Lung (tissue), 11 donors: ENCODE measurements at regions not wholly inside any gene's neighbourhood (a gene's known extent, or its start where the extent isn't known, plus 50 kb on each side); places are given as distances from the start of the nearest gene placed in this dataset.

Experiments
- ATAC-seq: fragments of 200-7000 bp; cut with Tn5 transposase; one replicate; pipeline ENCODE4 v1.9.1; 2020; ENCODE audit warnings: moderate number of reproducible peaks; ENCODE audit not compliant: insufficient read depth, low FRiP score
- DNase-seq, 3 donors: peaks; one replicate each; pipeline ENCODE4 v3.0.0-alpha.2; 2013 to 2017
- H3K27ac ChIP-seq, 2 donors: one replicate each; pipeline ENCODE4 v1.5.1; 2013; ENCODE audit warnings: mild to moderate bottlenecking in 2 of 2, moderate library complexity in 2 of 2, control low read depth in 1 of 2, inconsistent platforms in 1 of 2, low read depth in 1 of 2, low read length in 1 of 2
- H3K27me3 ChIP-seq, 3 donors: one replicate each; pipeline ENCODE4 v1.5.1; 2013; ENCODE audit warnings: low read length in 2 of 3; ENCODE audit not compliant: control insufficient read depth in 3 of 3, insufficient read depth in 3 of 3
- H3K36me3 ChIP-seq, 4 donors: one replicate each; pipeline ENCODE4 v1.5.1; 2013; ENCODE audit warnings: low read length in 4 of 4, mild to moderate bottlenecking in 1 of 4, moderate library complexity in 1 of 4; ENCODE audit not compliant: control insufficient read depth in 4 of 4, insufficient read depth in 4 of 4
- H3K4me1 ChIP-seq, 5 donors: one replicate each; pipeline ENCODE4 v1.5.1; 2013; ENCODE audit warnings: low read length in 5 of 5, mild to moderate bottlenecking in 2 of 5, moderate library complexity in 1 of 5; ENCODE audit not compliant: control insufficient read depth in 5 of 5, insufficient read depth in 5 of 5
- H3K4me3 ChIP-seq: one replicate; pipeline ENCODE4 v1.5.1; 2013; ENCODE audit warnings: mild to moderate bottlenecking, control low read depth, moderate library complexity
- H3K9ac ChIP-seq, 2 donors: one replicate each; pipeline ENCODE4 v1.5.1; 2013; ENCODE audit warnings: low read length in 2 of 2, control low read depth in 1 of 2; ENCODE audit not compliant: insufficient read depth in 1 of 2
- H3K9me3 ChIP-seq, 4 donors: one replicate each; pipeline ENCODE4 v1.5.1; 2013; ENCODE audit warnings: low read length in 3 of 4, mild to moderate bottlenecking in 1 of 4, moderate library complexity in 1 of 4; ENCODE audit not compliant: control insufficient read depth in 4 of 4, insufficient read depth in 3 of 4
- WGBS, 2 donors: extraction: QIAGEN DNeasy Blood & Tissue Kit; methylation state at CpG; one replicate each; pipeline ENCODE4 v1.1.7; 2013; 5-methylcytosine and 5-hydroxymethylcytosine counted together
- TF ChIP-seq, protein P1 (sequence below): IDR thresholded peaks from 2 replicates; pipeline ENCODE4 v1.5.1; 2012; ENCODE audit warnings: mild to moderate bottlenecking; ENCODE audit errors: control extremely low read depth, extremely low read depth
- donor health status: control.
- donor health status: control.
- donor health status: Bipolar disorder and iron deficiency.
- donor health status: healthy.
- donor health status: DM: yes; HTN: yes; CAD: no.

- Histone ChIP-seq H3K4me1 (no peaks in the 10 kb centered on the region), H3K9me3 (no peaks in the 10 kb centered on the region), H3K4me3 (no peak overlapping the region), H3K9ac (no peak overlapping the region), H3K27me3 (no peaks in the 10 kb centered on the region), H3K27ac (no peak overlapping the region), H3K36me3 (no peaks in the 10 kb centered on the region)
- WGBS, 2 donors = 79 to 84% methylated on average over 9 of the region's 9 CpGs
- ATAC-seq (no peak), DNase-seq (no peak)
- TF ChIP-seq, protein P1, sequence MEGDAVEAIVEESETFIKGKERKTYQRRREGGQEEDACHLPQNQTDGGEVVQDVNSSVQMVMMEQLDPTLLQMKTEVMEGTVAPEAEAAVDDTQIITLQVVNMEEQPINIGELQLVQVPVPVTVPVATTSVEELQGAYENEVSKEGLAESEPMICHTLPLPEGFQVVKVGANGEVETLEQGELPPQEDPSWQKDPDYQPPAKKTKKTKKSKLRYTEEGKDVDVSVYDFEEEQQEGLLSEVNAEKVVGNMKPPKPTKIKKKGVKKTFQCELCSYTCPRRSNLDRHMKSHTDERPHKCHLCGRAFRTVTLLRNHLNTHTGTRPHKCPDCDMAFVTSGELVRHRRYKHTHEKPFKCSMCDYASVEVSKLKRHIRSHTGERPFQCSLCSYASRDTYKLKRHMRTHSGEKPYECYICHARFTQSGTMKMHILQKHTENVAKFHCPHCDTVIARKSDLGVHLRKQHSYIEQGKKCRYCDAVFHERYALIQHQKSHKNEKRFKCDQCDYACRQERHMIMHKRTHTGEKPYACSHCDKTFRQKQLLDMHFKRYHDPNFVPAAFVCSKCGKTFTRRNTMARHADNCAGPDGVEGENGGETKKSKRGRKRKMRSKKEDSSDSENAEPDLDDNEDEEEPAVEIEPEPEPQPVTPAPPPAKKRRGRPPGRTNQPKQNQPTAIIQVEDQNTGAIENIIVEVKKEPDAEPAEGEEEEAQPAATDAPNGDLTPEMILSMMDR = no peak
Observed at GRCh38 chr15:58355382-58355971, 76.3 kb upstream of the LIPC start.

GRCh38 chr15:58355973-58356372 lies 75.8 kb upstream of the LIPC start:
- no peaks in the 10 kb centered on the region for H3K36me3 ChIP-seq
- H3K27me3 ChIP-seq = no peaks in the 10 kb centered on the region
- no peak for DNase-seq
- no peaks in the 10 kb centered on the region for H3K9me3 ChIP-seq
- 92 to 94% methylated on average over 10 of the region's 10 CpGs for WGBS, 2 donors
- no peak overlapping the region for H3K27ac ChIP-seq
- H3K4me1 ChIP-seq = peaks cover 0 to 2% (median 0%) of the 10 kb centered on the region in 5 donors
- H3K4me3 ChIP-seq = no peak overlapping the region
- H3K9ac ChIP-seq = no peak overlapping the region
- TF ChIP-seq, protein P1 = no peak
- ATAC-seq = no peak

- TF ChIP-seq, protein P1 = no peak
- 89 to 95% methylated on average over 9 of the region's 9 CpGs for WGBS, 2 donors
- H3K27me3 ChIP-seq = no peaks in the 10 kb centered on the region
- H3K27ac ChIP-seq = no peak overlapping the region
- no peaks in the 10 kb centered on the region for H3K9me3 ChIP-seq
- ATAC-seq (no peak), DNase-seq (no peak)
- H3K4me1 ChIP-seq = peaks cover 0 to 6% (median 0%) of the 10 kb centered on the region in 5 donors
- H3K4me3 ChIP-seq = no peak overlapping the region
- no peak overlapping the region for H3K9ac ChIP-seq
- no peaks in the 10 kb centered on the region for H3K36me3 ChIP-seq
Observed at GRCh38 chr15:58357529-58358476, 74.0 kb upstream of the LIPC start.
